GM21390 (cell line): ENCODE measurements at regions not wholly inside any gene's neighbourhood (a gene's known extent, or its start where the extent isn't known, plus 50 kb on each side); places are given as distances from the start of the nearest gene placed in this dataset.

ENCODE experiments used
- ATAC-seq: cut with Tn5 transposase; IDR thresholded peaks from one replicate; pipeline ENCODE4 v1.9.1; 2021; ENCODE audit not compliant: unreplicated experiment

DNA sequence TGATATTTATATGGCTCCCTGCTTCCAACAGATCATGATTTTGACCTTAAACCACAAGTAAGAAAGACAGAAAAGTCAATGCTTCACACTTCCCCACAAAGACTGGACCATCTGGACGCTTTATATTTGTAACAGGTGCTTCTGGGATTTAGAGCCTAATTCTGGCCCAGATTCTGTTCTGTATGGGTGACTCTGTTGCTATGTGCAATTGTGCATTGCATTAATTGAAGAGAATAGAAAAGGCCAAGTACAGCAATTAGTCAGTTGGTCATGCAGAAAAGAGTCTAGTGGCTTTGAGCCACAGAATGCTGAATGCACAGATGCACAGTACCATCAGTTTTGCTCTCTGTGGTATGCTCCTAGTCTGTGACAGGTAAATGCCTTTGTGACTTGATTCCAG, 657.4 kb upstream of the ATXN8OS start:
- no peak for ATAC-seq

DNA sequence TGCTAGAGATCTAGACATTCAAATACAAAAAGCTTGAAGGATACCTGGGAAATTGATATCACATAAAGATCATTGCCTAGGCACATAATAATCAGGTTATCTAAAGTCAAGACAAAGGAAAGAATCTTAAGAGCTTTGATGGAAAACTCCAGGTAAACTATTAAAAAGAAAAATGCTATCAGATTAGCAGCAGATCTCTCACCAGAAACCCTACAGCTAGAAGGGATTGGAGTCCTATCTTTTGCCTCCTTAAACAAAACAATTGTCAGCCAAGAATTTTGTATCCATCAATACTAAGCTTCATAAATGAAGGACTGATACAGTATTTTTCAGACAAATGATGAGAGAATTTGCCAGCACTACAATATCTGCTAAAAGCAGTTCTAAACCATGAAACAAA, 682.4 kb upstream of the ATXN8OS start:
- ATAC-seq = no peak

DNA sequence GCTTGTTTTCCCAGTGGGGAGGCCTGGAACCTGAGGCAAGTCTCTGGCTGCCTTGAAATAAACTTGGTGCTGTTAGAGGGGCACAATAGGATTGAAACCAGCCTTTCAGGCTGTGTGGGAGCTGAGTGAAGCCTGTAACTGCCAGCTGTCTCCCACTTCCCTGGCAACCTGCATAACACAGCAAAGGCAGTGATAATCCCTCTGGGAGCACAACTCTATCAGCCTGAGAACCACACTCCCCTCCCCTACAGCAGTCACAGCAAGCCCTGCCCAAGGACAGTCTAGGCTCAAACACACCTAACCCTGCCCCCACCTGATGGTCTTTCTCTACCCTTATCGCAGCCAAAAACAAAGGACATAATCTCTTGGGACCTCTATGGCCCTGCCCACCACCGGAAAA, 683.8 kb upstream of the ATXN8OS start:
- ATAC-seq = no peak

DNA sequence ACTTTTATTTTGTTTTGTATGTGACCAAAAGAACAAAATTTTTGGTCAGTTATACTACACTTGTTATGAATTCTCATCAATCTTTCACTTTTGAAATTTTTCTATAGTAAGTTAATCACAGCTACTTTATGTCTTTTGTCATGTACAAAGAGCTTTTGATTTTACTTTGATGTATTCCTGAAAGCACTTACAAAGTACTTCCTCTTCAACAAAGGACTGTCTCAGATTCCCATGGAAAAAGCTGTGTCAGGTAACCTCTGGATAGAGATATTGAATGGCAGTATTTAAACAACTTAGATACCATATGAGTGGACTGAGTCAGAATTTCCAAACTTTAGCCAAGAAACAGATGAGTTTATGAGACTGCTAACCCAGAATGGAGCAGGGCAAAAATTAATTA, 689.3 kb upstream of the ATXN8OS start:
- ATAC-seq = no peak

DNA sequence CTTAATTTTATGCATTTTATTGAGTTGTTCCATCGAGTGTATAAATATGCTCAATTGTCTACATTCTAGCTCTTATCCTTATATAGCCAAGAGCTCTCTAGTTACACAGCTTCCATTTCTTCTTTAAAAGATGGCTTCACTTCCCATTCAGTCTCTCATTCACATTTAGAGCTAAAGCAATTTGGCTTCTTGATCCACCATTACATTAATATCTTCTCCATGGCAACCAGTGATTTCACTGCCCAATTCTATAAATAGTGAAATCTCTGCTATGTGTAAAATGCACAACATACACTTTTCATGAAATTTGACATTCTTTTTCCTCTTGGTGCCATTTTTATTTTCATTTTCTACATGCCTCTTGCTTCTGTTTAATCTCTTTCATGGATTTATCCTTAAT, 696.9 kb upstream of the ATXN8OS start:
- ATAC-seq = no peak

DNA sequence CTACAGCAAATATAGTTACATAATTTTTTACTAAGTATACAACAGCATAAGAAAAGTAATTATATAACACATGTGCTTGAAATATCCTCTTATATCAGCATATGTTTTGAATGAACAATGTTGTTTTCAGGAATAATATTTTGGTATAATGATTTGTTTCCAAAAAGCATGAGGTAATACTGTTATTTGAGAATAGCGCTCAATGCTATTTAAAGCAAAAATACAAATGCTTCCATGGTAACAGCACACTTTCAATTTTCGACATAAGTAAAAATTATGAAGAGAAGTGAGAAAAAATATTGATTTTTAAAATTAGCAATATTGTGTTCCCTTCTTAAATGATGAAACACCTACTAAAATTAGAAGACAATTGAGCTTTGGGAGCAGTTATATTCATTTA, 715.9 kb upstream of the ATXN8OS start:
- no peak for ATAC-seq

DNA sequence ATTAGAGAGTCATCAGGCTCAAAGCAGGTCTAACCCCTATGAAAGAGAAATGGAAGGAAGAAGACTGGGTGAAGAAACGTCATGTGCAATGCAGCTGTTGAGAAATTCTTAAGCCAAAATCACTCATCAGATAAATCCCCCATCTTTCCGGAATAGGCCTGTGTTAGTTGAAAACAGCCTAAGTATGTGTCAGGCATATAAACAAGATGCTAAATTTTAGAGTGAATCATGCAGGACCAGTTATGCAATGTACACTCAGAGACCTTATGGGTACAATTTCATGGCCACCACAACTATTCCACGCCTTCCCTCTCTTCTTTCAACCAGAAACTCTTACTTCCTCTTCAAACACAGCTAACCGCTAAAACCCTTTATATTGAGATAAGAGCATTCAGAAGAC, 717.7 kb upstream of the ATXN8OS start:
- no peak for ATAC-seq

DNA sequence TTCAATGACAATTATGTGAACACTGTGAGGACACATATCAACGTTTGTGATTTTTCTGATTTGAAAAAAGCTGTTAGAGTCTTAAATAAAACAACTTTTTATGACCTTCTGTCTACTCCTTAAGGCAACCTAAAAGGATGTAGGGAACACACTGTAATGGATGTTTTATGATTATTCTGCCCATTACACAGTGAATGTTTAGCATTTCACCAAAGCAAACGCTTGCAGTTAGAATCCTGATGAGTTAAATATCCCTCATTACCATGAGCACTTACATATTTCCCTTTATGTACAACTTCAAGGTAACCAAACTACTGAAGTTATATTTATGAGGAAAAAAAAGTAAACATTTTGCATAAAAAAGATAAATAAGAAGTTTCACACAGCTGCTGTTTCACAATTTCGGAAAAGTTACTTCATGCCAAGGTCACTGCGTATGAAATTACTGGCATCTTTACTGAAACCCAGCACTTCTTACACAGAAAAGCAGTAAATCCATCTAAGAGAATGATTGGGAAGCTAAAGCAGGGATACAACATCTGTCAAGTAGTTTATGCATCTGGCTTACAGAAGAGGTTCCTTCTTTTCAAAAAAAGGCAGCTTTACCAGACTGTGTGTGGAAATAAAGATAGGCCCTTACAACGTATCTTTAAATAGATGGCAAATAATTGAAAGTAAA, 733.7 kb upstream of the ATXN8OS start:
- no peak for ATAC-seq

DNA sequence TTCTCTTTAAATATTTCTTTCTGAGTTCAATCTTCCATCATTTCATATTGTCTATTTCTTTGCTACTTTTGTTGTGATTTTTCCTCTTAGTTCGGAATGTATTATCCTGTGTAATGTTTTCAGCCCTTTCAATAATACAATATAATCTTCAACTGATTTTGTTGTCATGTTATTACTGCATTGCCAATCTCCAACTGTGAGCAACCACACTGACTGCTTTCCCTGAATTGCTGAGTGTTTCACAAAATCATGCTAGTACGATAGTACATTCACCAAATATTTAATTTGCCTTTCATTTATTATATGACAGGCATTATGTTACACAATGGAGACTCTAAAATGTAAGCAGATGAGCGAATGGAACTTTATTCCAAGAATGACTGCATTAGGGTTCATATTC, 744.3 kb upstream of the ATXN8OS start:
- no peak for ATAC-seq

DNA sequence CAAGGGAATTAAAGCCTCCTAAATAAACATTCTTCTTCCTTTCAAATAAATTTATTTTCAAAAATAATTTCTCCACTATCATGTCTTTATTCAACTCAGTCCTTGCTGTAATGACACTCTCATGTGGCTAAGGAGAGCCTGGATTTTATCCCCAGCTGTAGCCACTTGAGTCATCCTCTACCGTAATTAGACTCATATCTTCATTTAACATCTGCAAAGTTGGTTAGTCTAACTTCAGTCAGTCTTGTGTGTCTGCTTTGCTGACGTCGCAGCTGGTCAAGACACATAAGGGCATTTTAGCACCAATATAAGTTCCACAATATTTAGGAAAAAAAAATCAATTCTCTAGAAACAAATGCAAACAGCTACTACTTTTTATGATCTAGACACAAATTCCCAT, 776.4 kb upstream of the ATXN8OS start:
- ATAC-seq = no peak

DNA sequence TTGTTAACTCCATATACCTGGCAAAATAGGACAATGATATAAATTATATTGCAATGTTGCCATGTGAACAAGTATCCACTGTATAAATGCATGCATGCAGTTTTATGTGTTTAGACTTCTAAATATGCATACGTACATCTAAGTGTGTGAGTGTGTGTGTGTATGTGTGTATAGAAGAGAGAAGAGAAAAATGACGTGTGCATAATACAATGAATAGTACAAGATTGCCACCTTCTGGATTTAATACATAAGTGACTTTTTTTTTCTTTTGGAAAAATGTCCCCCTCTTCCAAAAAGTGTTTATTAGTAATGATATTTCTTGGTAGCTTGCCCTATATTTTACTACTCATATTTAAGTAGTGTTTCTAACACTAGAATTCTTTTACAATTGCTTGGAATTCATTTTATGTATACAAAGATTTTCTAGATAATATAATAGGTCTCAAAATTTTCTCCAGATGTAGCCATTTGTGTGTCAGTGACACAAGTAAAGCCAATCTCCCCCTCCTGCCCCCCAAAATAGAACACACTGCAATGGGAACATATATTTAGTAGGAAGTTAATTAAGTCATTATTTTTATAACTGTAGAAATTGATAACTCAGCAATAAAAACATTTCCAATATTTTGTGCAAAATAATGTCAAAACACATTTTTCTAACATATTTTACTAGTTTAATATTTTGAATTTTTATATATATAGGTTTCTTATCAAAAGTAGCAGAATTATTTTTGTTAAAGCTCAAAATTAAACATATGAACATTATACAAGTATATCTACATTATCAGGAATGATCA, 783.3 kb upstream of the ATXN8OS start:
- no peak for ATAC-seq

DNA sequence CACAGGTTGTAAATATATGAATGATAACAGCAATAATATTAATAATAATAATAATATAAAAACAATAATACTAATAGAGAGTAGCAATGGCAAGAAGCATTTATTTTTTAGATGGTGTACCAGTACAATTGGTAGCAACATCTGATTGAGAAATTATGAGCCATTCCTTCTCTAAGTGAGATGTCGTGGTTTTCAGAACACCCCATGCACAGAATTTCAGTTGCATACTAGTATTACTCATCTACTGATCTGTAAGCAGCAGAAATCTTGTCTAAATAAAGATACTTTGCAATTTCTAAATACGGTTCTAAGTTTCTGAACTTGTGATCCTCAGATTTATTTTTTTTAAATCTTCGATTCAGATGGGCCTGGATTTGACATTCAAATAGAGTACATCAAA, 788.0 kb upstream of the ATXN8OS start:
- no peak for ATAC-seq

DNA sequence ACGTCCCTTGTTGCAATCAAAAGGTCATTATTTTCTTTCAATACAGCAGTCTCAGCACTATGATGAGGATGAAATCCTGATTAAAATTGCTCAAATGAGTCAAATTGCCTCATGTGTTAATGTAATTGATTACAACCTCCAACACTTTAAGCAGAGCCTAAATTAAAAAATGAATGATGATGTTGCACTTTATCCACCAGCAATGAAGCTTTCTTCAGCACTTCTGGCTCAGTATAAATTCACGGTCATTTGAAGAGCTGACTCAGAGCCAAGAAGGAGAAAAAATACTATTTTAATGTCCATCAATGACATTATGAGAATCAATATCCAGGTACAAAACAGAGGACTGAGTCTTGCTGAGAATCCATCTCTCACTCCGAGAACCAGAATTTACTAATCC, 792.6 kb upstream of the ATXN8OS start:
- no peak for ATAC-seq

DNA sequence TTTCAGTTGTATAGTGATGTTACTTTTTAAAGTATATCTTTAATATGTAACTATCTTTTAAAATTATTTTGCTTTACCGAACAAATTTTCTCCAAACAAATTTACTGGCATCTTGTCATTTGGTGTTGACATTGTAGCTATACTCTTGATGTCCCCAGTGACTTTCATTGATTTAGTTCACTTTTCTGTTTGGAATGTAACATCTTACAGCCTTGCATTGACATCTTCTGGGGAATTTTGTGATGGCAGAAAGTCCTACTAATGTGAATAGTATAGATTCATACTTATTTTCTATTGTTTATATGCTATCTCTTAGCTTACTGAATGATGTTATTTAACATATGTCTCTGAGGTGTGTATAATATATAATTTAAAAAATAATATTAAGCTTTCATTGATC, 800.9 kb upstream of the ATXN8OS start:
- no peak for ATAC-seq

DNA sequence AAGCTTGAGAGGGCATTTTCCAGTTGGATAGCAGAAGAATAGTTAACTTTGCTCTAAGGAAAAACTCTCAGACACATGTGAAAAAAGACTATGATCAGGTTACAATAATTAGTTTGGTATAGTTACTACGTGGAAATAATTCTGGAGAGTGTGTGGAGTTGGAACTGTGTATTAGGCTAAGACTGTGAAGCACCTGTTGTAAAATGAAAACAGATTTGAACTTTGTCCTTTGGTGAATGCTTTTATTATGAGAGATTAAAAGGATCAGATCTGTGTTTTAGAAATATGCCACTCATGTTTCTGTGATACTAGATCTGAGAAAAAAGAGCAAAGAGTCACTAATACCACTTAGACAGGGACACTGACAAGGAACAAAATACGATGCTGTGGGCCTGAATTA, 807.5 kb upstream of the ATXN8OS start:
- no peak for ATAC-seq

DNA sequence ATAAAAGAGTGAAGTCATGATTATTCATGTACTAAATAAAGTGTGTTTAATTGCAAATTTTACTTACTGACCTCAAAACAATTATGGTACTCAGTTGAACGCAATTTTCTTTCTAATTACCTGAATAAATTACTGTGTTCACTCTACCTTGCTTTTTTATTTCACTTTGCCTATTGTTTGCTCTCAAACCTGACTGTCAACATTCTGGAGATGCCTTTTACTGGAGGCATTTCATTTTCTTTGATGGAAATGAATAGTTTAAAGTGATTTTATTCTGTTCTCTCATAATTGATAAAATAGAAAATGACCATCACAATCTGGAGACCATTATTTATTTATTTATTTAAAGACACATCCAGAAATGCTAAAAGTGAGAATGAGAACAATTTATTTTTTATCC, 811.5 kb upstream of the ATXN8OS start:
- no peak for ATAC-seq

DNA sequence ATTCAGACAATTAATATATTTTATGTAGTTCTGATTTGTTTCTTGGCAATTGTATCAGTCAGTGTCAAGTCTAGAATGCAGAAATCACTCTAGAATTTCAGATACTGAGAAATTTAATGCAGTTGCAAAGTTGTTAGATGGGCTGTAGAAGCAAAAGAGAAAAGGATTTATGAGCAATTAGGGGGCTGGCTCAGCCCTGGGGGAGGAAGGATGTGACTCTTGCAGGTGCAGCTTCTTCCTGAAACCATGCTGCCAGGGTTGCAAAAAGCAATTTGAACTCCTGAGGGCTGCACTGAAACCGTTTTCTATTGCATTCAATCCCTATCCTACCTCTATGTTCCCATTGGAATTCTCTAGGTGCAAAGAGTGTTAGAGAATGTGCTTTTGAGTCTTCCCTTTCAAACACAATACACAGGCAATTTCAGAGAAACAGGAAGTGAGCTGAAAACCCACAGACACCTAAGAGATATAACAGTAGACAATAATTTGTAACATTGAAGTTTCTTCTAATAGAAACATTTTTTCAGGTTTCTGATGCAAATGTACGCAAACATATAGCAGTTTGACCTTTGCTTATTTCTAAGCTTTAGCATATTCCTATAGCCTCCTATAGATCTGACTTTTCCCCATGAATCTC, 814.7 kb upstream of the ATXN8OS start:
- ATAC-seq = no peak

DNA sequence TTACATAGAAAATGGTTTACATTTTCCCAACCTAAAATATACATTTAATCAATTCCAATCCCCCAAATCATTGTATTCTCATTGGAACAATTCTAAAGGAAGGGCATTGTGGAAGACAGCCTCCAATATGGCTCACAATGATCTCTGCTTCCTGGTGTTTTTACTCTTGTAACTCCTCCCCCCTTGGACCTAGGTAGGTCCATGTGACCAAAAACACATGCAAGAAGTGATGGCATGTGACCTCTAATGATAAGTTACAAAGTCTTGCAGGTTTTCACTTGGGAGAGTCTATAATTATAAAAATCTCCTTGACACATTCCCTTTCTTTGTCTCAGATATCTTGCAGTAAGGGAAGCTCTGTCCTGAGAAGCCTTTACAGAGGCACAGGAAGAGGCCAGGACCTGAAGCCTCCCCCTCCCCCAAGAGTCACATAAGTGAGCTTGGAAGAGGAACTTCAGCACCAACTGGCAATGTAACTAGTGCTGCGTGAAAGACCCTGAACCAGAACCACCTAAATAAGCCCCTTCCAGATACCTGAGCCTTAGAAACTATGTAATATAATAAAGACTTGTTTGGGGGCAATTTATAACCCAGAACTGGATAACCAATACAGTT, 816.2 kb upstream of the ATXN8OS start:
- ATAC-seq = no peak

DNA sequence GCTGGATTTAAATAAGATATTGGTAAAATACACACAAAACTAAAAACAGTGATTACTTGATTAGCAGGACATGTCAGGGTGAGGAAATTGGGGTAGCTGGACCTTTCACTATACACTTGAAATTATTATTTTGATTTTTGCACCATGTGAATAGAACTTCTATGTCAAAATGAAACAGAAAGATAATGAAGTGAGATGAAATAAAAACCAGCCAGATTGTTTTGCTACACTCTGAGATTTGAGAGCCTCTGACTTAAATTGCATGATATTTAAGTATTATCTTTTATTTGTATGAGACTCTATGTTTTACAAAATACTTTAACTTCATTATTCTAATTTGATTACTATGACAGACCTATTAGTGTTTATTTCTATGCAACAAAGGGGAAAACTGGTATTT, 819.6 kb upstream of the ATXN8OS start:
- no peak for ATAC-seq

DNA sequence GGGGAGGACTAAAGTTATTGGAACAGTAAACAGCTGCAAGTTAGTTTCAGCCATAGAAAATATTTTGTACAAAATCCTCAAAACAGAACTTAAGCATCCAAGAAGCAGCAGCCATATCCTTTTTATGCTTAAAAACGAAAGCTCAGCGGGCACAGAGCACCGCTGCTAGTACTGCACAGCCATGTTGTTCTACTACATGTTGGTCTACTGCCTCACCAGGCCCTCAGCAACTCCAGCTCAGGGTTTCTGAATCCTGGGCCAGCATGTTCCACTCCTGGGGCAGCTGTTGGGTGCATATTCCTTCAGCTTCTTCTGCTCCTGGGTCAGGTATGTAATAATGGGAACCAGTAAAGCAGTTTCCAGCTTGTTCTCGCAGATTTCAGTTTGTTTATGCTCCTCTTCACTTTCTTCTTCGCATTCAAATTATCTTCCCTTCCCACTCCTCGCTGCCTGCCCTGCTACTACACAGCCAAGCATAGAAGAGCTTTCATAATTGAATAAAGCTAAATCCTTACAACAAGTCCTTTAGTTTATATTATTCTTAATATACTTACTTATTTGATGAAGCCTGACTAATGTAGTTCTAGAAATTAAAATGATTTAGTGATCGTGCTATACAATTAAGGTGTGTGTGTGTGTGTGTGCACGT, 820.5 kb upstream of the ATXN8OS start:
- no peak for ATAC-seq

DNA sequence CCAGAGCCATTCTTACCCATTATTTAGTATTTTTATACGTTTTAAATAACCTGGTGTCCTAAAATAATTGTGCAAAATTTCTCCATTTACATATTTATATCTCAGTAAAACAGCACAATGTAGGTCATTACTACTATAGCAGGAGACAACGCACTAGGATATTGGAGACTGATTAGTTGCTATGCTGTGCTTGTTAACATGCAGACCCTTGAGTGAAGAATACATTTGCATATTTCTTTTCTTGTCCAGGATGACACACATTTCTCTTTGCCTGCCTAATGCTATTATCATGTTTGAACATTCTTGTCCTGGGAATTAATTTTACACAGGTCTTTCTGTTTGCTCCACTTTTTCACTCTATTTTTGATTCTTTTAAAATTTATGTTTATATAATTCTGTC, 823.8 kb upstream of the ATXN8OS start:
- no peak for ATAC-seq
